ENCODE measurements at regions not wholly inside any gene's neighbourhood (a gene's known extent, or its start where the extent isn't known, plus 50 kb on each side); places are given as distances from the start of the nearest gene placed in this dataset.

DNA sequence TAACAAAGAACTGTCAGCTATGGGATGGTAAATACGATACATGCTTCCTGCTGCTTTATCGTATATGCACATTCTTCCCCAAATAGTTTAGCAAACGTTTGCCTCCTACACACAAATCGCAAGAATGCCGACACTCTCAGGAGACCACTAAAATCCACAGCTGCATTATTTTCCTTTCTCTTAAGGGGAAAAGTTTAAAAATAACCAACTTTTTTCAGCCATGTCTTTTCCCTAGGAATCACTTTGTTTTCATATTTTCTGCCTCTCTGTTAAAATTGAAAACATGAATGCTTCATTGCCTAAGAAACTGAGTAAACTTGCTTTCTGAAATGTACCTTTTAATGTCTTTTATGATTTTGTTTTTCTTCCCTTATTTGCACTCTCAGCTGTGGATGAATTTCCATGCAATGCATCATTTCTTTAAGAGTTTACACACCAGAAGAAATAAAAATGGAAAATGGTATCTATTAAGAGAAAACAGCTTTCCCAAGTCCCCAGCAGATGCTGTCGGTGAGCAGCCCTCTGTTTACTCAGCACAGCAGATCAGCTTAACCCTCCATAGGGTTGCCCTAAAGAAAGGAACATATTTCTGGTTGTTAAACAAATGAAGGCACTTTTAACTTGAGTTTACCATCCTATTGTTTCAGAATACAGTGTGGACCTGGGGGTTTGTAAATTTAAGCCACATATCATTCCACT lies 66.2 kb downstream of the IZUMO3 start:
- Histone ChIP-seq H3K27ac (ENCODE audit: low read depth, low read length) (no peak overlapping the region), H3K4me3 (ENCODE audit: low read length) (no peak overlapping the region), H3K9ac (ENCODE audit: extremely low read depth, low read length, poor library complexity, severe bottlenecking) (no peak overlapping the region), H3K4me1 (ENCODE audit: control insufficient read depth, insufficient read depth, low read length) (peaks cover 5% of the 10 kb centered on the region), H3K36me3 (ENCODE audit: control insufficient read depth, insufficient read depth, low read length) (no peaks in the 10 kb centered on the region), H3K9me3 (ENCODE audit: control insufficient read depth, low read length) (no peaks in the 10 kb centered on the region), H3K27me3 (ENCODE audit: control insufficient read depth, insufficient read depth, low read length, poor library complexity, severe bottlenecking) (no peaks in the 10 kb centered on the region)
- Mint-ChIP-seq H3K27me3 (ENCODE audit: insufficient read depth) (no peaks in the 10 kb centered on the region), H3K27ac (no peak overlapping the region), H3K4me3 (no peak overlapping the region), H3K4me1 (peaks cover 21% of the 10 kb centered on the region), H3K36me3 (ENCODE audit: low read depth) (no peaks in the 10 kb centered on the region), H3K9me3 (no peaks in the 10 kb centered on the region)
- DNase-seq = no peak
- WGBS, 2 experiments (ENCODE audit: insufficient coverage in 1 of 2, insufficient read length in 1 of 2) = 65 to 73% methylated on average over 6 of the region's 6 CpGs
- TF ChIP-seq, protein P1, sequence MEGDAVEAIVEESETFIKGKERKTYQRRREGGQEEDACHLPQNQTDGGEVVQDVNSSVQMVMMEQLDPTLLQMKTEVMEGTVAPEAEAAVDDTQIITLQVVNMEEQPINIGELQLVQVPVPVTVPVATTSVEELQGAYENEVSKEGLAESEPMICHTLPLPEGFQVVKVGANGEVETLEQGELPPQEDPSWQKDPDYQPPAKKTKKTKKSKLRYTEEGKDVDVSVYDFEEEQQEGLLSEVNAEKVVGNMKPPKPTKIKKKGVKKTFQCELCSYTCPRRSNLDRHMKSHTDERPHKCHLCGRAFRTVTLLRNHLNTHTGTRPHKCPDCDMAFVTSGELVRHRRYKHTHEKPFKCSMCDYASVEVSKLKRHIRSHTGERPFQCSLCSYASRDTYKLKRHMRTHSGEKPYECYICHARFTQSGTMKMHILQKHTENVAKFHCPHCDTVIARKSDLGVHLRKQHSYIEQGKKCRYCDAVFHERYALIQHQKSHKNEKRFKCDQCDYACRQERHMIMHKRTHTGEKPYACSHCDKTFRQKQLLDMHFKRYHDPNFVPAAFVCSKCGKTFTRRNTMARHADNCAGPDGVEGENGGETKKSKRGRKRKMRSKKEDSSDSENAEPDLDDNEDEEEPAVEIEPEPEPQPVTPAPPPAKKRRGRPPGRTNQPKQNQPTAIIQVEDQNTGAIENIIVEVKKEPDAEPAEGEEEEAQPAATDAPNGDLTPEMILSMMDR (conservative IDR thresholded peaks at IDR 0.05) = no peak

DNA sequence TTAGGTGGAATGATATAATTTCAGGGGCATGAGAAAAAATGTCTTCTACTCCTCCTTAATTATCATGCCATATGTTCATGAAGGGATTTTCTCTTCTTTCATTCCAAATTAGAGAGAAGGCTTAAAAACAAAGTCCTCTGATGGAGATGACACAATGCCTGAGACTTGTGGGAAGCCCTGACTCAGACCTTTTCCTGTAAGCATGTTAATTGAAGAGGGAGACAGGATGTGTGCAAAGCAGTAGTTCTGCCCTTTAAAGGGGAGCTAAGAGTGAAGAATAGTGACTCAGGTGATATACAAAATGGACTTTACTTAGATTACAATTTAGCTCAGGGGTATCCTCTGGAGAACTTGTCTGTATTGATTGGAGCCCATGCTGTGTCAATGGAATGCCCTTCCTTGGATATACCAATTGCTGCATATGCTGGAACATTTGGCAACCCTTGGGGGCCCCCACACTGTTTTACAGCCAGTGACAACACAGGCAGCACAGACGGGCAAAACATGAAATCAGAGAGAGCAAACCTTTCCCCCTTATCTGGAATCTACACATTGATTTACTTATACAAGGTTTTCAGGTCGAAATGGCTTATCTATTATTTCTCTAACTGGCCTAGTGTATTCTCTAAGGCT lies 81.3 kb downstream of the IZUMO3 start:
- no peak overlapping the region for H3K27ac Mint-ChIP-seq

DNA sequence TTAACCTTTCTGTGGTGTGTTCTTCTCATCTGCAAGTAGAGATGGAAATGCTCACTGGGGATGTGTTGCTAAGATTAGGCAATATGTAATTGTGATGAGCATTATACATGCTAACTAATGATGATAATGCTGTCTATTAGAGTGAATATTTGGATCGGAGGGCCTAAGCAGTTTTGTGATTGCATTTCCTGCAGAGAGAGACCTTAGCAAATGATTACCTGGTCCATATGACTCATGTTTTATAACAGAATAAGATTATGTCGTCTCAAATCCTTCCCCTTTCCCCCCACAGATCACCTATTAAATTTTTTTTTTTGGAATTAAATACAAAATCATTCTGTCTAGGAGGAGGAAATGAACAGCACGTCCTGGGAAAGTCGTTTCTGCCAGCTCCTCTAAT lies 82.7 kb downstream of the IZUMO3 start:
- Mint-ChIP-seq H3K9me3 (no peaks in the 10 kb centered on the region), H3K27me3 (ENCODE audit: insufficient read depth) (no peaks in the 10 kb centered on the region), H3K4me3 (no peak overlapping the region), H3K36me3 (ENCODE audit: low read depth) (no peaks in the 10 kb centered on the region), H3K27ac (no peak overlapping the region), H3K4me1 (peaks cover 7% of the 10 kb centered on the region)
- no peaks in the 10 kb centered on the region for H3K36me3 ChIP-seq (ENCODE audit: control insufficient read depth, insufficient read depth, low read length)
- WGBS, 2 experiments (ENCODE audit: insufficient coverage in 1 of 2, insufficient read length in 1 of 2) = 67 to 82% methylated on average over 2 to 4 of the region's 4 CpGs
- no peak overlapping the region for H3K4me3 ChIP-seq (ENCODE audit: low read length)
- H3K27ac ChIP-seq (ENCODE audit: low read depth, low read length) = no peak overlapping the region
- H3K4me1 ChIP-seq (ENCODE audit: control insufficient read depth, insufficient read depth, low read length) = no peaks in the 10 kb centered on the region
- no peaks in the 10 kb centered on the region for H3K27me3 ChIP-seq (ENCODE audit: control insufficient read depth, insufficient read depth, low read length, poor library complexity, severe bottlenecking)
- TF ChIP-seq, protein P1 (conservative IDR thresholded peaks at IDR 0.05) = no peak
- H3K9me3 ChIP-seq (ENCODE audit: control insufficient read depth, low read length) = no peaks in the 10 kb centered on the region
- H3K9ac ChIP-seq (ENCODE audit: extremely low read depth, low read length, poor library complexity, severe bottlenecking) = no peak overlapping the region
- DNase-seq = no peak

More for the DNA sequence above, 81.3 kb downstream of the IZUMO3 start:
- no peak overlapping the region for H3K4me3 ChIP-seq (ENCODE audit: low read length)
- no peaks in the 10 kb centered on the region for H3K27me3 ChIP-seq (ENCODE audit: control insufficient read depth, insufficient read depth, low read length, poor library complexity, severe bottlenecking)
- no peaks in the 10 kb centered on the region for H3K36me3 Mint-ChIP-seq (ENCODE audit: low read depth)
- no peak overlapping the region for H3K27ac ChIP-seq (ENCODE audit: low read depth, low read length)
- TF ChIP-seq, protein P1 (conservative IDR thresholded peaks at IDR 0.05) = no peak
- 57 to 69% methylated on average over 1 to 2 of the region's 2 CpGs for WGBS, 2 experiments (ENCODE audit: insufficient coverage in 1 of 2, insufficient read length in 1 of 2)
- H3K4me1 Mint-ChIP-seq = peaks cover 7% of the 10 kb centered on the region
- no peaks in the 10 kb centered on the region for H3K36me3 ChIP-seq (ENCODE audit: control insufficient read depth, insufficient read depth, low read length)
- H3K4me1 ChIP-seq (ENCODE audit: control insufficient read depth, insufficient read depth, low read length) = no peaks in the 10 kb centered on the region
- no peak overlapping the region for H3K9ac ChIP-seq (ENCODE audit: extremely low read depth, low read length, poor library complexity, severe bottlenecking)
- no peaks in the 10 kb centered on the region for H3K9me3 ChIP-seq (ENCODE audit: control insufficient read depth, low read length)
- peak; percentile 53 for DNase-seq
- no peaks in the 10 kb centered on the region for H3K9me3 Mint-ChIP-seq
- no peaks in the 10 kb centered on the region for H3K27me3 Mint-ChIP-seq (ENCODE audit: insufficient read depth)
- no peak overlapping the region for H3K4me3 Mint-ChIP-seq
